ENCODE measurements at regions not wholly inside any gene's neighbourhood (a gene's known extent, or its start where the extent isn't known, plus 50 kb on each side); places are given as distances from the start of the nearest gene placed in this dataset.

GRCh38 chr3:194832346-194833104, 146.8 kb downstream of the FAM43A start:
- Histone ChIP-seq H4K20me1 (ENCODE audit: control insufficient read depth, insufficient read depth, low read depth, low read length) (no peaks in the 10 kb centered on the region), H3F3A (ENCODE audit: control insufficient read depth, insufficient read depth) (no peaks in the 10 kb centered on the region), H3K27me3 (ENCODE audit: control insufficient read depth, low read length) (no peaks in the 10 kb centered on the region), H3K27ac (ENCODE audit: low read depth, low read length) (no peak overlapping the region), H3K4me1 (ENCODE audit: control insufficient read depth, low read length) (no peaks in the 10 kb centered on the region), H3K9me3 (ENCODE audit: control insufficient read depth, insufficient read depth, low read length) (no peaks in the 10 kb centered on the region), H3K36me3 (ENCODE audit: control insufficient read depth, low read length) (no peaks in the 10 kb centered on the region), H3K4me2 (ENCODE audit: low read length) (no peak overlapping the region), H3K9me2 (replicated peaks; ENCODE audit: control insufficient read depth, low read length) (no peaks in the 10 kb centered on the region), H3K4me3 (ENCODE audit: low read length) (no peak overlapping the region), H3K79me2 (ENCODE audit: control insufficient read depth, low read length) (no peaks in the 10 kb centered on the region)
- TF ChIP-seq EZH2phosphoT487 (IDR thresholded peaks at IDR 0.05; ENCODE audit: borderline replicate concordance, low read length) (no peak), CTCF (IDR thresholded peaks at IDR 0.05; ENCODE audit: low read depth, low read length, poor library complexity, severe bottlenecking) (no peak)

- no peaks in the 10 kb centered on the region for H3F3A ChIP-seq (ENCODE audit: control insufficient read depth, insufficient read depth)
- H3K79me2 ChIP-seq (ENCODE audit: control insufficient read depth, low read length) = no peaks in the 10 kb centered on the region
- no peaks in the 10 kb centered on the region for H3K4me1 ChIP-seq (ENCODE audit: control insufficient read depth, low read length)
- no peaks in the 10 kb centered on the region for H3K9me3 ChIP-seq (ENCODE audit: control insufficient read depth, insufficient read depth, low read length)
- no peak overlapping the region for H3K27ac ChIP-seq (ENCODE audit: low read depth, low read length)
- no peaks in the 10 kb centered on the region for H3K27me3 ChIP-seq (ENCODE audit: control insufficient read depth, low read length)
- no peak overlapping the region for H3K4me3 ChIP-seq (ENCODE audit: low read length)
- H3K4me2 ChIP-seq (ENCODE audit: low read length) = no peak overlapping the region
- no peaks in the 10 kb centered on the region for H4K20me1 ChIP-seq (ENCODE audit: control insufficient read depth, insufficient read depth, low read depth, low read length)
- TF ChIP-seq EZH2phosphoT487 (IDR thresholded peaks at IDR 0.05; ENCODE audit: borderline replicate concordance, low read length) = no peak
- no peak for TF ChIP-seq CTCF (IDR thresholded peaks at IDR 0.05; ENCODE audit: low read depth, low read length, poor library complexity, severe bottlenecking)
- no peaks in the 10 kb centered on the region for H3K36me3 ChIP-seq (ENCODE audit: control insufficient read depth, low read length)
- no peaks in the 10 kb centered on the region for H3K9me2 ChIP-seq (replicated peaks; ENCODE audit: control insufficient read depth, low read length)
Observed at GRCh38 chr3:194833114-194833910, 147.6 kb downstream of the FAM43A start.

GRCh38 chr3:194836661-194837060, 151.0 kb downstream of the FAM43A start:
- no peaks in the 10 kb centered on the region for H4K20me1 ChIP-seq (ENCODE audit: control insufficient read depth, insufficient read depth, low read depth, low read length)
- no peak overlapping the region for H3K4me3 ChIP-seq (ENCODE audit: low read length)
- no peak overlapping the region for H3K27ac ChIP-seq (ENCODE audit: low read depth, low read length)
- no peaks in the 10 kb centered on the region for H3K4me1 ChIP-seq (ENCODE audit: control insufficient read depth, low read length)
- no peaks in the 10 kb centered on the region for H3K27me3 ChIP-seq (ENCODE audit: control insufficient read depth, low read length)
- no peaks in the 10 kb centered on the region for H3K36me3 ChIP-seq (ENCODE audit: control insufficient read depth, low read length)
- 0 out of 2 replicates have a peak, but pooled peaks cover 3% of the 10 kb centered on the region for H3K9me3 ChIP-seq (ENCODE audit: control insufficient read depth, insufficient read depth, low read length)
- H3K4me2 ChIP-seq (ENCODE audit: low read length) = no peak overlapping the region
- no peaks in the 10 kb centered on the region for H3K9me2 ChIP-seq (replicated peaks; ENCODE audit: control insufficient read depth, low read length)
- no peaks in the 10 kb centered on the region for H3K79me2 ChIP-seq (ENCODE audit: control insufficient read depth, low read length)
- no peaks in the 10 kb centered on the region for H3F3A ChIP-seq (ENCODE audit: control insufficient read depth, insufficient read depth)
- TF ChIP-seq EZH2phosphoT487 (IDR thresholded peaks at IDR 0.05; ENCODE audit: borderline replicate concordance, low read length) (no peak), CTCF (IDR thresholded peaks at IDR 0.05; ENCODE audit: low read depth, low read length, poor library complexity, severe bottlenecking) (no peak)

Measured in DOHH2 (cell line).